NAMALWA (cell line): ENCODE measurements at regions not wholly inside any gene's neighbourhood (a gene's known extent, or its start where the extent isn't known, plus 50 kb on each side); places are given as distances from the start of the nearest gene placed in this dataset.
A peak's percentile ranks its signal among the peaks of the same experiment; 100 is the strongest.

ENCODE experiments used
- DNase-seq: peaks from one replicate; pipeline ENCODE4 v3.0.0-alpha.2; 2015; ENCODE audit warnings: low spot score

DNA sequence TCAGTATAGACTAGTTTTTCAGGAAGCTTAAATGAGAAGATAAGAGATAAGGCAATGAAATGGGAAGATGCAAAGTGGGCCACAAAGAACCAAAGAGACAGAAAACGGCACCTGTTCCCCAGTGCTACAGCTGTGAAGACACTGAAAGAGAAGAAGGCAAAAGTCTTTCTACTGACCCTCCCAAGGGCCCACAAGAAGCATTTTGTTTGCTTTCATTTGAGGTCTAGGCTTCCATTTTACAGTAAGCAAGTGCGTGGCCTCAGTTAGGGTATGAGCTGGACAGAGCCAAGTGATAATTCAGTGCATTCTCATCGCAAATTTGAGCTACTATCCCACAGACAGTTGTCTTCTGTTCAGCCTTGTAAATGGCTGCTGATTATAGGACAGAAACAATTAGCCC, 53.4 kb upstream of the STK17B start:
- DNase-seq, result no peak

DNA sequence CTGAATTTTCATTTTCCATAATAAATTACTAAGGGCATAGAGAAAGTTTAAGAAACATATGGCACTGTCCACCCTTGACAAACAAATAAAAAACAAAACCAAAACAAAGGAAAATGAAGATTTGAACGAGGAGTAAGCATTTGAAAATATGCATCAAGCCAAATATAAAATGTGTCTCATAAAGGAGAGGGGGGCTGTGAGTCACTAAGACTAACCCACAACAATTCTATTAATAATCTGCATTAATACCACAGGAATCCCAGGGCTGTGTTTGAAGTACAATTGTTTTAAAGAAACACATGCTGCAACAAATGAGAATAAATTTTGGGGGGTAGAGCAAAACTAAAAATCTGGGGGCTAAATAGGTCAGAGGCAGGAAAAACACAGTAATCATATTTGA, 53.8 kb upstream of the STK17B start:
- no peak for DNase-seq

DNA sequence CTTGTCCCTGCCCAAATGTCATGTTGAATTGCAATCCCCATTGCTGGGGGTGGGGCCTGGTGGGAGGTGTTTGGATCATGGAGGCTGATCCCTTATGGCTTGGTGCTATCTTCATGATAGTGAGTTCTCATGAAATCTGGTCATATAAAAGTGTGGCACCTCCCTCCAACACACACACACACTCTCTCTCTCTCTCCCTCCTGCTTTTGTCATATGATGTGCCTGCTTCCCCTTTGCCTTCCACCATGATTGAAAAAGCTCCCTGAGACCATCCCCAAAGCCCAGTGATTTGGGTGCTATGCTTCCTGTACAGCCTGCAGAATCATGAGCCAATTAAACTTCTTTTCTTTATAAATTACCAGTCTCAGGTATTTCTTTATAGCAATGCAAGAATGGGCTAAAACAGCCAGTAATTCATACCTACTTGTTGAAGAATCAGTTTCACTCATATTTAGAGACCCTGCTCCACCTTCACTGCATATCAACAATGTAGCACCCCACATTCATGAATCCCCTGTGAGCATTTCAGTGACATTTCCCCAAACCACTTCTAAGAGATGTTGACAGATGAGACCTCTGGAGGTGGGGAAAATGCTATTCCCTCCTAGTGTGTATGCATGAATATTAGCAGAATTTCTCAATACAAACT, 54.8 kb upstream of the STK17B start:
- DNase-seq, result no peak

DNA sequence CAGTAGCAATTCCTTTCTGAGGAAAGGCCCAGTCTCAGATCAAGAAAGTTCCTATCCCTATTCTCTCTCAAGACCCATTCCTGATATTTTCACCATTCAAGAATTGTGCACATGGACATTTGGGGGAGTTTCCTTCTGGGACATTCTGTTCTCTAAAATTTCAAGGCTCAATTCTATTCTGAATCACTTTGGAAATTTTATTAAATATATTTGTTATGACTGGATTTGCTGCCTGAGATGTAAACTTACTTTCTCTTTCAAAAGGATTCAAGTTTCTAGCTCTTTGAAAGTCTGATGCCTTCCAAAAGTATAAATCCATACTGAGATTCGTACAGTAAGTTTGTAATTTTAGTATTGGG, 55.3 kb upstream of the STK17B start:
- no peak for DNase-seq

- DNase-seq, result no peak
Observed at GRCh38 chr2:196229013-196229412, 57.6 kb upstream of the STK17B start.

GRCh38 chr2:196230061-196230854, 58.9 kb upstream of the STK17B start:
- DNase-seq, result no peak

- peak; percentile 66 for DNase-seq
Observed at GRCh38 chr2:196233021-196233804, 61.8 kb upstream of the STK17B start.

GRCh38 chr2:196233805-196234475, 62.6 kb upstream of the STK17B start:
- peak; percentile 84 for DNase-seq

- DNase-seq, result peak; percentile 22
Observed at GRCh38 chr2:196234672-196235071, 63.3 kb upstream of the STK17B start.

DNA sequence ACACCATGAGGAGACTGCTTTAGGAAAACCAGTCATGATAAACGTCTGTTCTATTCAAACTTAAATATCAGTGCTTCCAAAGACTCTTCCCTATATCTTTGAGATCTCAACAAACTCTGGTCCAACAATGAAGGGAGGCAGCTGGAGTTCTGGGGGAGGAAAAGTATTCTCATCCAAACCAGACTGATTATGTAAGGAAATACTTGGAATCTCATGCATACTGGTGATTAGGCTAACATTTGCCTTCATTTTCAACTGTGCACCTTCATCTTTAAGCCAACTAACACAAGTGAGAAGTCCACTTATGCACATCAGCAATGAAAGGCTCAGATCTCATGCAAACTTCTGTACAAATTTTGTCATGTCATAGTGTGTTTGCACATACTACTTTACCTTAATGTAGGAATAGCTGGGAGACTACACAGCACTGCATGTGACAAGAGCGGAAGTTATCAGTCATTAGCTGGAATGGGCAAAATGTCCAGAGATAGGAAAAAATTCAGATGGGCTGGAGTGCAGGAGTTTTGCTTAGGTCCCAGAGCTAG, 67.5 kb upstream of the STK17B start:
- DNase-seq, result no peak

GRCh38 chr2:196239622-196240587, 68.5 kb upstream of the STK17B start:
- peak; percentile 92 for DNase-seq

DNA sequence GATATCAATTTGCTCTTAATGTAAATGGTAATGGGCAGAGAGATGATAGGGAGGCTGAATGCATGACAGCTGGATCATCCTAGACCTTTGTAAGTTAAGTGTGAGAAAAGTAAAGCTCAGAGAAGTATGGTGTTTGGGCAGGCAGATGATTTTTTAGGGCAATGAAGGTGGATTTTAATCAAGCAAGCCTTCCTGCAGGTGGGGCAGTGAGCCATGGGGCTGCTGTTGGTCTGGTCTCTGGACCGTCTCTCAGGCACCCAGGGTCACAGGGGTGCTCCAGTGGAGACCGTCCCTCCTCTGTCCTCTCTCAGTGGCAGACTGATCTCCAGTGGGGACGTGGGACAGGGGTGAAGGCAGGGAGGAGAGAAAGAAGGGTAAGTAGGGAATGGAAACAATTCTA, 69.8 kb upstream of the STK17B start:
- DNase-seq, result peak; percentile 54

GRCh38 chr2:196242131-196242620, 70.8 kb upstream of the STK17B start:
- peak; percentile 77 for DNase-seq

GRCh38 chr2:196244516-196244915, 73.1 kb upstream of the STK17B start:
- no peak for DNase-seq

- no peak for DNase-seq
Observed at GRCh38 chr2:196244966-196245365, 73.6 kb upstream of the STK17B start.

DNA sequence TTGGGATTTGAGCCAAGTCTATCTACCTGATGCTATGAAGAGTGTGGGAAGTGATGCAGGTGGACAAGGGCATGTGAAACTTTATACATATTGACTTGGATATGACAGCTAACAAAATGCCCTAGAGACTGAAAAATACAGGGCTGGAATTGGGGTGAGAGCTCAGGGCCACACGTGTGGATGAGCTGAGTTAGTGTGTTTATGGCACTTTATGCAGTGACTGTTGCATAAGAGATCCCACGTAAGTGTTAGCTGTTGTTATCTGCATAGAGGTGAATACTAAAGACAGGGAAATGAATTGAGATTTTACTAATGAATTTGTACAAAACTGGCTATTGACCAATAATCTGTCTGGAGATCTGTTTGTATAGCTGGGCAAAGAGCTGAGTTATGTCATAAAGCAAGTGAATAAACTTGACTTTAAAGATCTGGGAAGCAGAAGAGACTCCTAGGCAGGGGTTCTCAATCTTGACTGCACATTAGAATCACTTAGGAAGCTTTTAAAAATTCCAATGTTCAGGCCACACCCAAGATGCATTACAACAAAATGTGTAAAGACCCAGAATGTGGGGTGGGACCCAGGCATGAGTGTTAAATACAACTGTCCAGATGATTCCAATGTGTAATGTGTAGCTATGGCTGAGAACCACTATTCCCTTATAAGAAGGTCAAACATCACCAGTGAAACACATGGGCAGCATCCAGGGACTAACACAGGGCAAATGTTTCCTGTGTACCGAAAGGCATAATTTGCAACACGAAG, 74.2 kb upstream of the STK17B start:
- no peak for DNase-seq

DNA sequence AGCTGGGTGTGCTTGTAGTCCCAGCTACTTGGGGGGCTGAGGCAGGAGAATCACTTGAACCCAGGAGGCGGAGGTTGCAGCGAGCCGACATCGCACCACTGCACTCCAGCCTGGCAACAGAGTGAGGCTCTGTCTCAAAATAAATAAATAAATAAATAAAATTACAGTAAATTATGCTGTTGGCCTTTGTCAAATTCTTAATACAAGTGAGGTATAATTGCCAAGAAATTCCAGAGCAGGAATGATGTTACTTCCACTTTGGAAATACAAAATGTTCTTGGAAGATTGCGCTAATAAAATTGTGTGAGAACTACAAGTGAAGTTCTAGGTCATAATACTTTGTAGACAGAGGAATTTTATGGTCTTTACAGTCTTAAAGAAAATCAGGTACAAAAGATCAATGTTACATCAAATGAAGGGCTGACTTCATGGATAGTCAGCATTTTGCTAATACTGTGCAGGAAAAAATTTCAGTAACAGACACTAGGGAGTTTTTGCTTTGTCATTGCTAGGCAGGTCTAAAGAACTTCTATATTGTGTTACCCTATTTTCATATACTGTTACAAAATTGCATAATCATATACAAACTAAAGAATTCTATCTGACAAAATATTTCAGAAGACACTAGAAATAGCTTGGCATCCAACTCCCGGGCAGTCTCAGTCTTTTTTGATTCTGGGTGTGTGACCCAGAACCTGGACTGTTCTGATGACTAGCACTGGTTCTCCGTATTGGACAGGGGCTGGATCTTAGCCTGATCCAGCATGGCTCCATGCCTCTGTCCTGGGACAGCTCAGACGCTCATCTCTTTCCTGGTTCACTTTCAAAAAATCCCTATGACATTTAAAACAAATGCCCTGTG, 76.0 kb upstream of the STK17B start:
- no peak for DNase-seq

DNA sequence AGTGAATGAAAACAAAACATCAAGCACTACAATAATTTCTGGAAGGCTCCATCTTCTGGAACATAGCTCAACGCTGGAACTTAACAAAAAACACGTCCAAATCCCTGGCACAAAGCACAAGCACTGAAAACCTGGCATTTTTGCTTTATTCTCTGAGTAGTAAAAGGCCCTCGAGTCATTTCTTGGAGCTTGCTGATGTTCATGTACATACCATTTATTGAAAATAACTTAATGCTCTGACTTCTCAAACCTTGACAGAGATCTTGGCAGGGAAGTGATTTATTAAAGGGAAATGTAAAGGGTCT, 76.5 kb upstream of the STK17B start:
- DNase-seq, result no peak

- DNase-seq, result peak; percentile 33
Observed at GRCh38 chr2:196248467-196249094, 77.2 kb upstream of the STK17B start.
